Inflammatory macrophage treated with lipopolysaccharide for 4 hours (primary cell): ENCODE measurements at regions not wholly inside any gene's neighbourhood (a gene's known extent, or its start where the extent isn't known, plus 50 kb on each side); places are given as distances from the start of the nearest gene placed in this dataset.

Experiments
- DNase-seq: peaks from one replicate; pipeline ENCODE4 v3.0.0-alpha.2; 2020

DNA sequence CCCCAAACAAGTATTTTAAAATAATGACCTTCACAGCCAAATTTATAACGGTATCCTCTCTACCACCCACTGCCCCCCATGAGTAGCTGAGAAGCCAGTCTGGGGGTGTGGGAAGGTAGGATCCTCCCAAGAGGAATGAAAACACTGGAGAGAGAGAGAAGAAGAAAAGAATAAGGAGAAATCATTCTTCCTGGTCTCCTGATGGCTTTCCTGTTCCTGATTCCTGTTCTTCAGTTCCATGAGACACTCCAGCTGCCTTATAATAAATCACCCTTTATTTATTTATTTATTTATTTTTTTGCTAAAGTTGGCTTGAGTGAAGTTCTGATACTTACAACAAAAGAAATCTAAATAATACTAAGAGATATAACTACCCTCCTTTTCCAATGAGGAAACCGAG, 56.4 kb upstream of the FAM20A start:
- no peak for DNase-seq

GRCh38 chr17:68657166-68657565, 56.0 kb upstream of the FAM20A start:
- no peak for DNase-seq

DNA sequence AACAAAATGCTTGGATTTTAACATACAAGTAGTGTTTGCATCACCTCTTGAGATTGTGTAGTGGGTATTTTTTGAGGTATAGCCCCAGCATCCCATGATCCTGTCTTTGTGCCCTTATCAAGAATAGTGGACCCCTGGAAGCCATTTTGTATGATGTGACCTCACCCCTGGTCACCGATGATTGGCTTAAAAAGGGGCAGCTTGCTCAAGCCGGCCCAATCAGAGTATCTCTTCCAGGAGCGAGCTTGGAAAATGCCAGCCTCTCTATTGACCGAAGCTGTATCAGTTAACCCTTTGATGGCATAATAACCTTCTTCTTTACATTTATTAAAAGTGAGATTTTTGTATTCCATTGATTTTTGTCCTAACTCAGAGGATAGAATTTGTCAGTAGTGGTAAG, 55.5 kb upstream of the FAM20A start:
- DNase-seq = no peak
